Common myeloid progenitor, CD34-positive (primary cell): ENCODE measurements at regions not wholly inside any gene's neighbourhood (a gene's known extent, or its start where the extent isn't known, plus 50 kb on each side); places are given as distances from the start of the nearest gene placed in this dataset.
"Not testable (repeated sequence)": the region's sequence is repeated elsewhere in the genome, so short reads cannot be mapped to it uniquely, and the experiment has no call there.

ENCODE experiments used
- CTCF ChIA-PET: fragments of 350-600 bp; sonication (Branson Sonifier 250); formaldehyde crosslinking; loops from one replicate; lab custom pipeline; 2021; ENCODE audit warnings: antibody characterized with exemption; lab: Charles Lee
- POLR2A ChIA-PET: fragments of 350-600 bp; sonication (Branson Sonifier 250); formaldehyde crosslinking; loops from one replicate; lab custom pipeline; 2021; ENCODE audit warnings: antibody characterized with exemption; lab: Charles Lee
- DNase-seq, 3 donors: peaks; one replicate each; pipeline versions ENCODE4 v3.0.0 to v3.0.0-alpha.2; 2013
- H3K27ac ChIP-seq, 2 experiments: 1 replicate in 1 of 2; 2 replicates in 1 of 2; pipeline ENCODE4 v1.7.0; 2013; ENCODE audit warnings: inconsistent platforms in 2 of 2, low read length in 2 of 2, mild to moderate bottlenecking in 2 of 2, low read depth in 1 of 2, moderate library complexity in 1 of 2; ENCODE audit not compliant: severe bottlenecking in 2 of 2, insufficient read depth in 1 of 2, poor library complexity in 1 of 2
- H3K27me3 ChIP-seq, 5 experiments: replicated peaks in 2 of 5; 1 replicate in 3 of 5; 2 replicates in 2 of 5; pipeline versions ENCODE4 v1.6.1 to v1.7.0; 2013; ENCODE audit warnings: low read length in 4 of 5, mild to moderate bottlenecking in 2 of 5, moderate library complexity in 2 of 5, inconsistent platforms in 1 of 5; ENCODE audit not compliant: insufficient read depth in 5 of 5, control insufficient read depth in 4 of 5
- H3K36me3 ChIP-seq, 4 experiments: 1 replicate in 2 of 4; 2 replicates in 2 of 4; pipeline versions ENCODE4 v1.6.1 to v1.7.0; 2013; ENCODE audit warnings: low read length in 3 of 4, control low read depth in 1 of 4, mild to moderate bottlenecking in 1 of 4; ENCODE audit not compliant: control insufficient read depth in 4 of 4, insufficient read depth in 4 of 4
- H3K4me1 ChIP-seq, 4 experiments: 1 replicate in 3 of 4; 2 replicates in 1 of 4; pipeline versions ENCODE4 v1.6.1 to v1.7.1; 2013; ENCODE audit warnings: low read length in 3 of 4, mild to moderate bottlenecking in 3 of 4, control low read depth in 1 of 4, inconsistent platforms in 1 of 4, moderate library complexity in 1 of 4; ENCODE audit not compliant: control insufficient read depth in 4 of 4, insufficient read depth in 4 of 4; ENCODE audit errors: control extremely low read depth in 1 of 4
- H3K4me3 ChIP-seq, 7 experiments: 1 replicate in 4 of 7; 2 replicates in 3 of 7; pipeline versions ENCODE4 v1.5.1 to v1.7.0; 2013; ENCODE audit warnings: mild to moderate bottlenecking in 7 of 7, low read length in 6 of 7, moderate library complexity in 6 of 7, inconsistent platforms in 2 of 7, low read depth in 2 of 7, control low read depth in 1 of 7; ENCODE audit not compliant: insufficient read depth in 4 of 7, control insufficient read depth in 1 of 7; ENCODE audit errors: extremely low read depth in 1 of 7
- H3K9me3 ChIP-seq, 5 experiments: 1 replicate in 4 of 5; 2 replicates in 1 of 5; pipeline versions ENCODE4 v1.6.1 to v1.7.1; 2013; ENCODE audit warnings: low read length in 4 of 5, mild to moderate bottlenecking in 2 of 5, inconsistent platforms in 1 of 5, low read depth in 1 of 5, moderate library complexity in 1 of 5; ENCODE audit not compliant: control insufficient read depth in 4 of 5, insufficient read depth in 2 of 5; ENCODE audit errors: control extremely low read depth in 1 of 5
- WGBS: methylation state at CpG from one replicate; pipeline ENCODE4 v1.1.5; 2013; ENCODE audit not compliant: insufficient coverage; 5-methylcytosine and 5-hydroxymethylcytosine counted together

DNA sequence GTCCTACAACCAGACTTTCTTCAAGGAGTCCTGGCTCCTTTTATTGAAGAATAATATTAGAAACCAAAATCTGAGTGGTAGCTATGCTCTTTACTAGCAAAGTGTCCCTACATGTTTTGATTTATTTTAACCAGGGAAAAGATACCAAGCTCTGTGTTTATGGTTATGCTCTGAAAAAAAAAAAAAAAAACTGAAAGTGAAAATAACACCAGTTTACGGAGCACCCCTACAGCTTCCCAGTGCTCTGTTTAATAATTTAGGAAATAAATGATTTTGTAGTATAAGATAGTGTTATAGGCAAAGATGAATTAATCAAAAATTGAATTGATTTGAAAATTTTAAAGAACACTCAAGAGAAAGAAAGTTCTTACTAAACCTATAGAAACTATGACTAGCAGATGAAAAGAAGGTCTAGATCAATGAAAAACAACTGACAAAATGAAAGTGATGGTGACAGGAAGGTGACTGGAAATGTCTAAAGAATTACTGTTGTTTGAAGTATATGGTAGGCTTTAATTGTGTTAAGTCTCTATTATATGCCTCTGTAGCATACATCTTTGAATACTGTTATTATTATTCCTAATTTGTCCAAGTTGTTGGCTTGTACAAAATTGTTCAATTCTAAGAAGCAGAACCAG lies 1698.4 kb upstream of the PCDH10 start:
- DNase-seq, result no peak
- no peaks in the 10 kb centered on the region for H3K27me3 ChIP-seq
- no peaks in the 10 kb centered on the region for H3K36me3 ChIP-seq
- no CpG with 5 or more reads among the region's 1 CpG for WGBS
- no peak overlapping the region for H3K27ac ChIP-seq
- ChIA-PET POLR2A (no interaction called here), CTCF (no interaction called here)
- H3K9me3 ChIP-seq, result no peaks in the 10 kb centered on the region
- no peak overlapping the region for H3K4me3 ChIP-seq
- no peaks in the 10 kb centered on the region for H3K4me1 ChIP-seq

DNA sequence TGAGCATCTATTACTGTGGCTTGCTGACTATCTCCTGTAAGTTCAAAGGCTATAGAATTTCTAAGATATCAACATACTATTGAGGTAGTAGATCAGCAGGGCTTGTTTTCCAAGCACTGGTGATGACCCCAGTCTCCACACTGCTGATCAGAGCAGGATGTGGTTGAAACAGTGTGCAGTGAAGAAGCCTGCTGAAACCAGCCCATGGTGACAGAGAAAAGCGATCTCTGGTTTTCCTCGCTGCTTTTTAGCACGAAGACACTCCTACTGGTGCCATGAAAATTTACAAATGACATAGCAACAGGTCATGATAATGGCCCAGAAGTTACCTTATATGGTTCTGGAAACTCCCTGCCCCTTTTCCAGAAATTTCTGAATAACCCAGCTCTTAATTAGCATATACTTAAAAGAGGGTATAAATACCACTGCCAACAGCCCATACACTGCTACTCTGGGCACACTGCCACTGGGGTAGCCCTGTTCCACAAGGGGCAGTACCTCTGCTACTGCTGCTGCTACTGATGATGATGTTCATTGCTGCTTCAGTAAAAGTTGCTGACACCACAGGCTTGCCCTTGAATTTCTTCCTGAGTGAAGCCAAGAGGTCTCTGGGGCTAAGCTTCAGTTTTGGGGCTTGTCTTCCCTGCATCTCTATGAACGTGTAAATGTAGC lies 1689.5 kb upstream of the PCDH10 start:
- Histone ChIP-seq H3K27me3 (no peaks in the 10 kb centered on the region), H3K4me3 (no peak overlapping the region), H3K36me3 (no peaks in the 10 kb centered on the region), H3K4me1 (no peaks in the 10 kb centered on the region), H3K27ac (no peak overlapping the region), H3K9me3 (no peaks in the 10 kb centered on the region)
- POLR2A ChIA-PET, result no interaction called here
- WGBS, result 77% methylated on average over 4 of the region's 4 CpGs
- DNase-seq, result no peak
- CTCF ChIA-PET, result no interaction called here

DNA sequence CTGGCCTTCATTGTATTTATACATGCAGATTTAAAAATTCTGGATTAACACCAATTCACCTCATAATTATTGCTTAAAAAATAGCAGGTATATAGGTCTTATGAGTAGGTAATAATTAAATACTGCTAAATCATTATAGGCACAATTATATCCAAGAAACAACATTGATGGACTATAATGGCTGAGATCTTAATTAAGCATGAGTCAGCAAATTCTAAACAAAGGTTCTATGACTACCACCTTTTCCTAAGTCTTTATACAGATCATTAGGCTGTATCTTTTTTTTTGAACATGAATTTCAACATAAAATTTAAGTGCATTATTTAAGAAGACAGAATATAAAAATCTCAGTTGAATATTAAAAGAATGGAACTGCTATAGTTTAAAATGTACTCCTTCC lies 1678.7 kb upstream of the PCDH10 start:
- no peaks in the 10 kb centered on the region for H3K27me3 ChIP-seq
- no peaks in the 10 kb centered on the region for H3K4me1 ChIP-seq
- no peaks in the 10 kb centered on the region for H3K36me3 ChIP-seq
- ChIA-PET CTCF (no interaction called here), POLR2A (no interaction called here)
- H3K4me3 ChIP-seq, result no peak overlapping the region
- H3K27ac ChIP-seq, result no peak overlapping the region
- no peak for DNase-seq
- H3K9me3 ChIP-seq, result no peaks in the 10 kb centered on the region

DNA sequence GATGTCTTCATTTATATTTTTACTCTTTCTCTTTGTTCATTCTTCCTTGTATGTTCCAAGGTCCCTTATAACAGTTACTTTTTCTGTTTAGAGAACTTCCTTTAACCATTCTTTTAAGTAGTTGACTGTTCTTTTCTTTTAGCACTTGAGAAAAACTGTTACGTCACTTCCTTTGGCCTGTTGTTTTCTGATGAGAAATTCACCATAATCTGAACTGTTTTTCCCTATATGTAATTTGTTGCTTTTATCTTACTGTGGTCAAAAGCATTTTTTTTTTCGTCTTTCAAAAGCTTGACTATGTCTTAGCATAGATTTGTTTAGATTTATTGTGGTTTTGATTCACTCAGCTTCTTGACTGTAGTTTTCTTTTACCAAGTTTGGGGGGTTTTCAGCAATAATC lies 1660.3 kb upstream of the PCDH10 start:
- DNase-seq, result no peak
- POLR2A ChIA-PET, result no interaction called here
- Histone ChIP-seq H3K9me3 (no peaks in the 10 kb centered on the region), H3K4me1 (no peaks in the 10 kb centered on the region), H3K36me3 (no peaks in the 10 kb centered on the region), H3K4me3 (no peak overlapping the region), H3K27ac (no peak overlapping the region), H3K27me3 (no peaks in the 10 kb centered on the region)
- no CpG with 5 or more reads among the region's 2 CpGs for WGBS
- CTCF ChIA-PET, result no interaction called here

DNA sequence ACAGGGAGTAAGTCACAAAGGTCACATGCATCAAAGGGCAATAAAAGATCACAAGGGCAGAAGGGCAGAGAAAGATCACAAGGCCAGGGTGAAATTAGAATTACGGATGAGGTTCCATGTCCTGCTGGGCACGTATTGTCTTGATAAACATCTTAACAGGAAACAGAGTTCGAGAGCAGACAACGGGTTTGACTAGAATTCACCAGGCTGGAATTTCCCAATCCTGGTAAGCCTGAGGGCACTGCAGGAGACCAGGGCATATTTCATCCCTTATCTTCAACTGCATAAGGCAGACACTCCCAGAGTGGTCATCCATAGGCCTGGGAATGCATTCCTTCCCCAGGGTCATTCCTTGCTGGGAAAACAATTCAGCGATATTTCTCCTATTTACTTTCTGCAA lies 1652.9 kb upstream of the PCDH10 start:
- H3K4me1 ChIP-seq, H3K9me3 ChIP-seq, H3K4me3 ChIP-seq, CTCF ChIA-PET, DNase-seq, H3K27ac ChIP-seq, H3K36me3 ChIP-seq, POLR2A ChIA-PET, H3K27me3 ChIP-seq: not testable (repeated sequence)
- WGBS, result 84% methylated on average over 4 of the region's 5 CpGs

DNA sequence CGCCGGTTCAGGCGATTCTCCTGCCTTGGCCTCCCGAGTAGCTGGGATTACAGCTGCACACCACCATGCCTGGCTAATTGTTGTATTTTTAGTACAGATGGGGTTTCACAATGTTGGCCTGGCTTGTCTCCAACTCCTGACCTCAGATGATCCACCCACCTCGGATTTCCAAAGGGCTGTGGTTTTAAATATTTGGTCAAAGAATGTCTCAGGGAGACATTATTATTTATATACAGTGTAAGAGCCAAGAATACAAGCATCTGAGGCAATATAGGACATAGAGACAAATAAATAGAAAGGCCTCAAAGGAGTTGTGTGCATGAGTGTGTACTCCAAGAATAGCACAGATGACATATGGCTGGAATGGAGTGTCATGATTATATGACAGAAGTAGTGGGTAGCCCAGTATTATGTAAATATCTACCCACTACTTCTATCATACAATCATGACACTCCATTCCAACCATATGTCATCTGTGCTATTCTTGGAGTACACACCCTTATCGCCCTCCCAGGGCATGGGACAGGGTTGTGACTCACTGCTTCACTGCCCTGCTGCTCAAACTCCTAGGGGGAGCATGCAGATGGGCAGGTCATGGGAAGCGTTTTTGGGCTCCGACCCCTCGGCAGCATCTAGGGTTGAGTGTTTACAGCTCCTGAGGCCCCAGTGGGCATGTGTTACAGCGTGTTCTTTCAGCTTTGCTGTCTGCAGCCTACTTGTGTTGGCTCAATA lies 1649.8 kb upstream of the PCDH10 start:
- H3K27me3 ChIP-seq, result no peaks in the 10 kb centered on the region

DNA sequence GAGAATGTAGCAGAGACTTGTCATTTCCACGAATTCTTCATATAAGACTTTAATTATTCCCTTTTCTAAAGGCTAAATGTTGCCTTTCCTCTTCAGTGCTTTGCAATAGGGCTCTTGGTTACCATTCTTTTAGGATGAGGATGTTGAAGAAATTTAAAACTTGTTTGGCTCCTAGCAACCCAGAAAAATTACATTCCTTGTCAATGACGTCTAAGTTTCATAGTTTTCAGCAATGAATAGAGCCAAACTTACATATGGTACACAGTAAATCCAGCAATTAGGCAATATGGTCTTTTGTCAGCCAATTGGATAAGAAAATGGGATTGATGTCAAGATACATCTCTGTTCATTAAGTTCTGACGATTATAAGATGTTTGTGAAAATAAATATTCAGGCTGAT lies 1639.6 kb upstream of the PCDH10 start:
- CTCF ChIA-PET, result no interaction called here
- Histone ChIP-seq H3K4me3 (no peak overlapping the region), H3K4me1 (no peaks in the 10 kb centered on the region), H3K36me3 (no peaks in the 10 kb centered on the region), H3K9me3 (no peaks in the 10 kb centered on the region), H3K27ac (no peak overlapping the region), H3K27me3 (no peaks in the 10 kb centered on the region)
- DNase-seq, result no peak
- POLR2A ChIA-PET, result no interaction called here
- 100% methylated on average over 1 of the region's 3 CpGs for WGBS

More for the DNA sequence above, 1649.8 kb upstream of the PCDH10 start:
- H3K27ac ChIP-seq, result no peak overlapping the region
- POLR2A ChIA-PET, result no interaction called here
- WGBS, result 97% methylated on average over 7 of the region's 10 CpGs
- H3K4me3 ChIP-seq, result no peak overlapping the region
- no peaks in the 10 kb centered on the region for H3K9me3 ChIP-seq
- H3K36me3 ChIP-seq, result no peaks in the 10 kb centered on the region
- H3K4me1 ChIP-seq, result no peaks in the 10 kb centered on the region
- CTCF ChIA-PET, result no interaction called here
- DNase-seq, result no peak
